ENCODE measurements at regions not wholly inside any gene's neighbourhood (a gene's known extent, or its start where the extent isn't known, plus 50 kb on each side); places are given as distances from the start of the nearest gene placed in this dataset.

DNA sequence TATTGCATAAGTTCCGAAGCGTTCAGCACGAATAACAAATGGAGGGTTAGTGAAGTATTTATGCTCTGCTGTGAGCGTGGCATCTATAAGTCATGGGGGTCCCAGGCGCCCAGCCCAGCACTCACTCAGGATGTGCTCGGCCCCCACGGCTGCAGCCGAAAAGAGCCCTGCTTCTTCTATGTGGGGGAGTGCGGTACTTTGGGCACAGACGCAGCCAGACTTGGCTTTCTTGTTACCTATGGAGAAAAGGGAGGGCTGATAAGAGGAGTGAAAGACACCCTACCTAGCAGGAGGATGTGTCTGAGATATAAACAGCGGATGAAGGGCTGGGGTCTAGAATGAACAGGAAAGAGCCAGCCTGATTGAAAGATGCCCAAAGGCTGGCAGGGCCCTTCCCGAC is 51.4 kb downstream of the MRPL36 start:
- H3K27me3 ChIP-seq (ENCODE audit: insufficient read depth, low read length, poor library complexity, severe bottlenecking): no peaks in the 10 kb centered on the region
- H3K36me3 ChIP-seq (ENCODE audit: insufficient read depth, low read length): no peaks in the 10 kb centered on the region
- no peaks in the 10 kb centered on the region for H4K20me1 ChIP-seq (ENCODE audit: insufficient read depth, low read length, poor library complexity, severe bottlenecking)
- no peaks in the 10 kb centered on the region for H3K4me1 ChIP-seq (ENCODE audit: insufficient read depth, low read length, poor library complexity, severe bottlenecking)
- H3K9me2 ChIP-seq (replicated peaks; ENCODE audit: low read depth, low read length): no peaks in the 10 kb centered on the region
- H2AFZ ChIP-seq (ENCODE audit: low read length): no peak overlapping the region
- H3K9me3 ChIP-seq (ENCODE audit: insufficient read depth, low read depth, low read length): peaks cover 9% of the 10 kb centered on the region; the same call in 1 of the 2 replicates
- no peaks in the 10 kb centered on the region for H3F3A ChIP-seq (ENCODE audit: low read depth)
- H3K79me2 ChIP-seq (ENCODE audit: insufficient read depth, low read length): no peaks in the 10 kb centered on the region
- H3K4me2 ChIP-seq (ENCODE audit: low read depth, low read length, poor library complexity, severe bottlenecking): no peak overlapping the region
- no peak overlapping the region for H3K9ac ChIP-seq (ENCODE audit: low read depth, low read length, poor library complexity, severe bottlenecking)
- TF ChIP-seq, protein P1, sequence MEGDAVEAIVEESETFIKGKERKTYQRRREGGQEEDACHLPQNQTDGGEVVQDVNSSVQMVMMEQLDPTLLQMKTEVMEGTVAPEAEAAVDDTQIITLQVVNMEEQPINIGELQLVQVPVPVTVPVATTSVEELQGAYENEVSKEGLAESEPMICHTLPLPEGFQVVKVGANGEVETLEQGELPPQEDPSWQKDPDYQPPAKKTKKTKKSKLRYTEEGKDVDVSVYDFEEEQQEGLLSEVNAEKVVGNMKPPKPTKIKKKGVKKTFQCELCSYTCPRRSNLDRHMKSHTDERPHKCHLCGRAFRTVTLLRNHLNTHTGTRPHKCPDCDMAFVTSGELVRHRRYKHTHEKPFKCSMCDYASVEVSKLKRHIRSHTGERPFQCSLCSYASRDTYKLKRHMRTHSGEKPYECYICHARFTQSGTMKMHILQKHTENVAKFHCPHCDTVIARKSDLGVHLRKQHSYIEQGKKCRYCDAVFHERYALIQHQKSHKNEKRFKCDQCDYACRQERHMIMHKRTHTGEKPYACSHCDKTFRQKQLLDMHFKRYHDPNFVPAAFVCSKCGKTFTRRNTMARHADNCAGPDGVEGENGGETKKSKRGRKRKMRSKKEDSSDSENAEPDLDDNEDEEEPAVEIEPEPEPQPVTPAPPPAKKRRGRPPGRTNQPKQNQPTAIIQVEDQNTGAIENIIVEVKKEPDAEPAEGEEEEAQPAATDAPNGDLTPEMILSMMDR (conservative IDR thresholded peaks at IDR 0.05; ENCODE audit: low read length): no peak
- no peak for TF ChIP-seq EZH2phosphoT487 (IDR thresholded peaks at IDR 0.05; ENCODE audit: borderline replicate concordance)
- H3K4me3 ChIP-seq (ENCODE audit: low read length, poor library complexity, severe bottlenecking): no peak overlapping the region

DNA sequence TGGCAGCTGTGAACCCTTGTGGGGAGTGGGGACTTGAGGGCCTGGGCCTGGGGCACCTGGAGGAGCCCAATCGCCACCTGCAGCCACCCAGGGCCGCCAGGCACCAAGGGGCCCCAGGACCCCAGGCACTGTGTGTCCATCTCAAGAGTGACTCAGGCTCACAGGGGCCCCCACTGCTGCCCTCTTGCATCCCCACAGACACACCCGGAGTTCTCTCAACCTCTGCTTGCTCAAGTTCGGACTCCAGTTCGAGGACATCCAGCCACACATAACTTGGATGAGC is 51.9 kb downstream of the MRPL36 start:
- Histone ChIP-seq H3F3A (ENCODE audit: low read depth) (no peaks in the 10 kb centered on the region), H3K27me3 (ENCODE audit: insufficient read depth, low read length, poor library complexity, severe bottlenecking) (no peaks in the 10 kb centered on the region), H3K36me3 (ENCODE audit: insufficient read depth, low read length) (no peaks in the 10 kb centered on the region), H3K9ac (ENCODE audit: low read depth, low read length, poor library complexity, severe bottlenecking) (no peak overlapping the region), H4K20me1 (ENCODE audit: insufficient read depth, low read length, poor library complexity, severe bottlenecking) (no peaks in the 10 kb centered on the region), H3K4me3 (ENCODE audit: low read length, poor library complexity, severe bottlenecking) (no peak overlapping the region), H3K79me2 (ENCODE audit: insufficient read depth, low read length) (no peaks in the 10 kb centered on the region), H3K9me3 (ENCODE audit: insufficient read depth, low read depth, low read length) (peaks cover 15% of the 10 kb centered on the region; the same call in 1 of the 2 replicates), H2AFZ (ENCODE audit: low read length) (no peak overlapping the region), H3K4me2 (ENCODE audit: low read depth, low read length, poor library complexity, severe bottlenecking) (no peak overlapping the region), H3K9me2 (replicated peaks; ENCODE audit: low read depth, low read length) (no peaks in the 10 kb centered on the region), H3K4me1 (ENCODE audit: insufficient read depth, low read length, poor library complexity, severe bottlenecking) (no peaks in the 10 kb centered on the region)
- TF ChIP-seq, protein P1 (conservative IDR thresholded peaks at IDR 0.05; ENCODE audit: low read length): no peak
- TF ChIP-seq EZH2phosphoT487 (IDR thresholded peaks at IDR 0.05; ENCODE audit: borderline replicate concordance): no peak

DNA sequence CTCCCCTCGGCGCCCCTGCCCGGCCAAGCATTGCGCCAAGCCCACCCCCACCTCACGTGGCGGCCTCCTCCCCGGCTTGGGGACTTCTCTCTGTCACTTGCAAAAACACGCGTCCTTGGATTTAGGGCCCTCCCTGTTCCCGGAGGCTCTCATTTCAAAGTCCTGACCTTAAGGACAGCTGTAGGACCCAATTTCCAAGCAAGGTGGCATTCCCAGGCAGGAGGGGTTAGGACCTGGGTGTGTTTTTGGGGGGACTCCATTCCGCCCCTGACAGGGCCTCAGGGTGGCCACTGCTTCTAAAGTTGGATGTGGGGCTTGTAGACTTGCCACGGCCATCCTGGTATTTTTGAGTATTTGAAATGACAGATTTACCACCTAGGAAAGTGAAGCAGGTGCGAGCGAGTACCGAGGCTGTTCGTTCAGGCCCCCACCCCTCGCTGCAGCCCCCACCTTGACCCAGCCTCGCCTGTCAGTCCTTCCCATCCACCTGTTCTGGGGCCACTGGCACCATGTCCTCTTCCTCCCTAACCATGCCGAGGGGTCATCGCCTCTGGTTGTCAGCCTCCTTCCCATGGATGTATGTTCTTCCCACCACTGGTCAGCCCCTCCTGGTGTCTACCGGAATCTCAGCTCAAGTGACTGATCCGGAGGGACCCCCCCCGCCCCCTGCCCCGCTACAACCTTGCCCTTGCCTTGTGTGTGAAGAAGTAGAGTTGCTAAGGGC is 52.4 kb downstream of the MRPL36 start:
- TF ChIP-seq, protein P1 (conservative IDR thresholded peaks at IDR 0.05; ENCODE audit: low read length): no peak
- no peak for TF ChIP-seq EZH2phosphoT487 (IDR thresholded peaks at IDR 0.05; ENCODE audit: borderline replicate concordance)

More for the DNA sequence above, 52.4 kb downstream of the MRPL36 start:
- H3K9ac ChIP-seq (ENCODE audit: low read depth, low read length, poor library complexity, severe bottlenecking): no peak overlapping the region
- H3K4me2 ChIP-seq (ENCODE audit: low read depth, low read length, poor library complexity, severe bottlenecking): no peak overlapping the region
- H4K20me1 ChIP-seq (ENCODE audit: insufficient read depth, low read length, poor library complexity, severe bottlenecking): no peaks in the 10 kb centered on the region
- H3K4me3 ChIP-seq (ENCODE audit: low read length, poor library complexity, severe bottlenecking): no peak overlapping the region
- no peaks in the 10 kb centered on the region for H3K36me3 ChIP-seq (ENCODE audit: insufficient read depth, low read length)
- no peaks in the 10 kb centered on the region for H3F3A ChIP-seq (ENCODE audit: low read depth)
- H3K27me3 ChIP-seq (ENCODE audit: insufficient read depth, low read length, poor library complexity, severe bottlenecking): no peaks in the 10 kb centered on the region
- H3K4me1 ChIP-seq (ENCODE audit: insufficient read depth, low read length, poor library complexity, severe bottlenecking): no peaks in the 10 kb centered on the region
- H2AFZ ChIP-seq (ENCODE audit: low read length): no peak overlapping the region
- H3K9me2 ChIP-seq (replicated peaks; ENCODE audit: low read depth, low read length): no peaks in the 10 kb centered on the region
- peaks cover 15% of the 10 kb centered on the region; the same call in 1 of the 2 replicates for H3K9me3 ChIP-seq (ENCODE audit: insufficient read depth, low read depth, low read length)
- no peaks in the 10 kb centered on the region for H3K79me2 ChIP-seq (ENCODE audit: insufficient read depth, low read length)
